Endothelial cell of umbilical vein (primary cell): ENCODE measurements at regions not wholly inside any gene's neighbourhood (a gene's known extent, or its start where the extent isn't known, plus 50 kb on each side); places are given as distances from the start of the nearest gene placed in this dataset.
A peak's percentile ranks its signal among the peaks of the same experiment; 100 is the strongest.

ENCODE experiments used
- BruUV-seq: library from RNA; stranded (reverse); fragments of 400-500 nt; replicated peaks from 2 replicates; lab custom pipeline; 2021; lab: Mats Ljungman, UMichigan
- CTCF ChIA-PET: fragments of 300-600, 350-600 bp; sonication (Branson Sonifier 250); formaldehyde crosslinking; loops from one replicate; lab custom pipeline; 2021; ENCODE audit warnings: antibody characterized with exemption, inconsistent platforms; lab: Charles Lee
- POLR2A ChIA-PET: fragments of 300-600, 350-600 bp; sonication (Branson Sonifier 250); formaldehyde crosslinking; loops from one replicate; lab custom pipeline; 2021; ENCODE audit warnings: antibody characterized with exemption, inconsistent platforms; lab: Charles Lee
- DNase-seq: peaks from one replicate; pipeline ENCODE4 v3.0.0-alpha.2; 2011; ENCODE audit warnings: low read depth, low spot score
- FAIRE-seq: peaks from 2 replicates; lab custom pipeline; 2011; peaks lifted over from hg19 to GRCh38; lab: Jason Lieb, UNC
- H2AFZ ChIP-seq: 2 replicates; pipeline ENCODE4 v1.6.0; 2012; ENCODE audit warnings: low read depth, low read length, control low read depth, inconsistent platforms
- H3K27ac ChIP-seq: 2 replicates; pipeline ENCODE4 v1.5.1; 2011; ENCODE audit warnings: low read depth, mild to moderate bottlenecking, control low read depth, low read length, moderate library complexity; ENCODE audit not compliant: insufficient read depth
- H3K27me3 ChIP-seq, 2 experiments: 2 replicates each; pipeline versions ENCODE4 v1.6.0 to v1.6.1; 2011; ENCODE audit warnings: low read length in 2 of 2, mixed read lengths in 1 of 2; ENCODE audit not compliant: control insufficient read depth in 2 of 2, insufficient read depth in 2 of 2
- H3K36me3 ChIP-seq, 2 experiments: 2 replicates in 1 of 2; 3 replicates in 1 of 2; pipeline ENCODE4 v1.5.1; 2011; ENCODE audit warnings: low read length in 2 of 2, mild to moderate bottlenecking in 1 of 2, moderate library complexity in 1 of 2; ENCODE audit not compliant: control insufficient read depth in 2 of 2, insufficient read depth in 2 of 2; ENCODE audit errors: extremely low read depth in 1 of 2
- H3K4me1 ChIP-seq: 3 replicates; pipeline ENCODE4 v1.5.1; 2011; ENCODE audit warnings: mild to moderate bottlenecking, low read length; ENCODE audit not compliant: control insufficient read depth, insufficient read depth; ENCODE audit errors: extremely low read depth
- H3K4me2 ChIP-seq: 2 replicates; pipeline ENCODE4 v1.6.1; 2011; ENCODE audit warnings: low read length, control low read depth, mixed read lengths; ENCODE audit not compliant: insufficient read depth
- H3K4me3 ChIP-seq, 3 experiments: fragments of 200-600 bp in 1 of 3; sonication (generic), shearing (Covaris generic) in 1 of 3; replicated peaks in 1 of 3; 2 replicates each; pipeline ENCODE4 v1.5.1; 2011 to 2016; ENCODE audit warnings: control low read depth in 3 of 3, low read length in 3 of 3, mild to moderate bottlenecking in 2 of 3, inconsistent platforms in 1 of 3, low read depth in 1 of 3, moderate library complexity in 1 of 3; ENCODE audit not compliant: insufficient read depth in 1 of 3
- H3K79me2 ChIP-seq: 2 replicates; pipeline ENCODE4 v1.6.0; 2012; ENCODE audit warnings: low read length, inconsistent platforms; ENCODE audit not compliant: control insufficient read depth, insufficient read depth
- H3K9ac ChIP-seq: replicated peaks from 2 replicates; pipeline ENCODE3; 2011; ENCODE audit warnings: low read length, control low read depth; ENCODE audit not compliant: insufficient read depth; ENCODE audit errors: extremely low read depth
- H3K9me1 ChIP-seq: replicated peaks from 3 replicates; pipeline ENCODE4 v1.6.0; 2011; ENCODE audit warnings: mild to moderate bottlenecking, low read length; ENCODE audit not compliant: control insufficient read depth, insufficient read depth; ENCODE audit errors: extremely low read depth
- H3K9me3 ChIP-seq: replicated peaks from 2 replicates; pipeline ENCODE4 v1.5.1; 2012; ENCODE audit warnings: low read length, inconsistent platforms; ENCODE audit not compliant: control insufficient read depth, insufficient read depth
- H4K20me1 ChIP-seq: replicated peaks from 2 replicates; pipeline ENCODE3; 2011; ENCODE audit warnings: mild to moderate bottlenecking, low read length; ENCODE audit not compliant: control insufficient read depth, insufficient read depth; ENCODE audit errors: extremely low read depth
- CTCF ChIP-seq, 2 donors: IDR thresholded peaks; 1 replicate in 1 of 2; 2 replicates in 1 of 2; pipeline ENCODE4 v1.5.1; 2011; ENCODE audit warnings: low read length in 2 of 2, mild to moderate bottlenecking in 2 of 2, moderate library complexity in 2 of 2, control low read depth in 1 of 2, inconsistent platforms in 1 of 2, low read depth in 1 of 2; ENCODE audit not compliant: insufficient read depth in 1 of 2; ENCODE audit errors: extremely low read depth in 1 of 2
- EZH2 ChIP-seq: IDR thresholded peaks from 2 replicates; pipeline ENCODE4 v1.6.1; 2012; ENCODE audit warnings: borderline replicate concordance, low read depth, mild to moderate bottlenecking, moderate library complexity, low read length, inconsistent platforms; ENCODE audit not compliant: severe bottlenecking
- FOS ChIP-seq: IDR thresholded peaks from 2 replicates; pipeline ENCODE4 v1.6.1; 2011; ENCODE audit warnings: mild to moderate bottlenecking, low read length, moderate library complexity, borderline replicate concordance; ENCODE audit not compliant: insufficient read depth
- GATA2 ChIP-seq: IDR thresholded peaks from 2 replicates; pipeline ENCODE4 v1.7.0; 2011; ENCODE audit warnings: low read depth, mild to moderate bottlenecking, moderate library complexity, mixed read lengths, low read length; ENCODE audit not compliant: insufficient read length, insufficient read depth
- JUN ChIP-seq: IDR thresholded peaks from 2 replicates; pipeline ENCODE4 v1.6.1; 2011; ENCODE audit warnings: borderline replicate concordance, low read depth; ENCODE audit not compliant: insufficient read length, insufficient read depth
- MAX ChIP-seq: IDR thresholded peaks from 2 replicates; pipeline ENCODE4 v1.6.1; 2011; ENCODE audit not compliant: insufficient read depth, insufficient read length
- MYC ChIP-seq: IDR thresholded peaks from one replicate; pipeline ENCODE4 v1.6.1; 2011; ENCODE audit warnings: mild to moderate bottlenecking, low read depth, low read length
- POLR2A ChIP-seq: IDR thresholded peaks from 2 replicates; pipeline ENCODE4 v1.6.1; 2012; ENCODE audit warnings: low read depth, mild to moderate bottlenecking, control low read depth, low read length
- POLR2AphosphoS5 ChIP-seq: IDR thresholded peaks from 2 replicates; pipeline ENCODE4 v1.6.1; 2012; ENCODE audit warnings: low read depth, mild to moderate bottlenecking, control low read depth, low read length, moderate library complexity; ENCODE audit not compliant: insufficient read depth
- dilution Hi-C: fragments of 300-500 bp; cut with MboI; formaldehyde crosslinking; loops from one replicate; pipeline ENCODE4 v1.15.0; 2019; ENCODE audit warnings: low sequenced_read_pairs; ENCODE audit not compliant: extremely low pct_ligation_motif_present
- intact Hi-C: fragments of 100-400 bp; cut with micrococcal nuclease; formaldehyde crosslinking; loops from one replicate; pipeline ENCODE4 v1.10.0; 2022

GRCh38 chr14:30223385-30223785 is 295.7 kb upstream of the PRKD1 start:
- TF ChIP-seq GATA2 (peak; percentile 96), JUN (peak; percentile 95), MAX (no peak), FOS (peak; percentile 98), POLR2A (no peak), MYC (no peak), POLR2AphosphoS5 (peak; percentile 95)
- POLR2A ChIA-PET = no interaction called here
- Histone ChIP-seq H3K36me3 (no peaks in the 10 kb centered on the region), H3K27me3 (no peaks in the 10 kb centered on the region), H3K9me3 (no peaks in the 10 kb centered on the region), H4K20me1 (no peaks in the 10 kb centered on the region), H3K9ac (peak overlapping the region; percentile 26), H3K27ac (peak overlapping the region; percentile 74), H3K4me1 (peaks cover 57% of the 10 kb centered on the region), H3K4me3 (no peak overlapping the region), H3K4me2 (peak overlapping the region; percentile 32), H3K9me1 (no peaks in the 10 kb centered on the region), H2AFZ (no peak overlapping the region), H3K79me2 (no peaks in the 10 kb centered on the region)
- dilution Hi-C loops = no loop called here
- DNase-seq (peak; percentile 97), FAIRE-seq (peak; percentile 91)
- CTCF ChIA-PET = interaction anchor here (0.6 to 6.2 kb wide), 7 partner anchors 9 to 1462 kb away, joined by 3 to 74 read pairs (median 5); partner anchors contain the start of gene PRKD1
- no TSS peak for BruUV-seq
- intact Hi-C loops = loop anchor here (1.0 to 10.0 kb wide), 5 partner anchors 47 to 983 kb away; partner anchors contain the start of genes PRKD1 and SCFD1

DNA sequence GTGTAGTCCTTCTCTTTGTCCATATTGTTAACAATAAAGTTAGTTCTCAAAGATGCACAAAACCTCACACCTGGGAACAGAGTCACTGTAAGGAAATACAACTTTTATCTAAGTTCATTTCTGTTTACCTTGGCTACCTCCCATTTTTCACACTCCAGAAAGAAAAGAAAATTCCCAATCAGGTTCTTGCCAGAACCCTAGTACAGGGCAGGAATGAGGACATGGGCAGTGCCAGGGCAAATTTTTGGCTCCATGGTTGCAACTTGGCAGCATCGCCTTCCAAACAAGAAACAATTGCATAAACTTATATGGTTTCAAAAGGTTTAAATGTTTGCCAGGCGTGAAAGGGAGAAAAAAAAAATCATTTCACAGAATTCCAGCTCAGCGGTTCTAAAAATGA is 296.3 kb upstream of the PRKD1 start:
- H3K79me2 ChIP-seq = no peaks in the 10 kb centered on the region
- DNase-seq (peak; percentile 74), FAIRE-seq (peak; percentile 42)
- no peak overlapping the region for H3K4me3 ChIP-seq
- no peak overlapping the region for H2AFZ ChIP-seq
- CTCF ChIA-PET = interaction anchor here (0.9 to 6.2 kb wide), 5 partner anchors 10 to 1463 kb away, joined by 3 to 74 read pairs (median 5); partner anchors contain the start of gene PRKD1
- TF ChIP-seq MAX (no peak), EZH2 (no peak), CTCF (IDR thresholded peaks at IDR 0.05; ENCODE audit: extremely low read depth in 1 of 2, insufficient read depth in 1 of 2, low read depth in 1 of 2, low read length in 2 of 2) (no peak), POLR2A (no peak), FOS (no peak), GATA2 (no peak), MYC (no peak), JUN (no peak), POLR2AphosphoS5 (no peak)
- dilution Hi-C loops (no loop called here), intact Hi-C loops (loop anchor here (1.0 to 10.0 kb wide), 5 partner anchors 46 to 984 kb away; partner anchors contain the start of genes PRKD1 and SCFD1)
- H3K27me3 ChIP-seq = no peaks in the 10 kb centered on the region
- H3K4me2 ChIP-seq = peak overlapping the region; percentile 32
- BruUV-seq = no TSS peak
- POLR2A ChIA-PET = no interaction called here
- H3K9me3 ChIP-seq = no peaks in the 10 kb centered on the region
- no peaks in the 10 kb centered on the region for H3K9me1 ChIP-seq
- H3K36me3 ChIP-seq = no peaks in the 10 kb centered on the region
- H4K20me1 ChIP-seq = no peaks in the 10 kb centered on the region
- H3K9ac ChIP-seq = peak overlapping the region; percentile 26
- H3K4me1 ChIP-seq = peaks cover 61% of the 10 kb centered on the region
- H3K27ac ChIP-seq = peak overlapping the region; percentile 74
